Body of pancreas (tissue), 4 donors: ENCODE measurements at regions not wholly inside any gene's neighbourhood (a gene's known extent, or its start where the extent isn't known, plus 50 kb on each side); places are given as distances from the start of the nearest gene placed in this dataset.

ENCODE experiments used
- ATAC-seq: fragments of 150-250 bp; one replicate; pipeline ENCODE4 v1.9.1; 2016
- DNase-seq, 4 donors: peaks; one replicate each; pipeline ENCODE4 v3.0.0-alpha.2; 2019
- H3K27ac ChIP-seq, 4 donors: fragments of 200-600 bp; sonication (generic); 1 replicate in 3 of 4; 2 replicates in 1 of 4; pipeline versions ENCODE4 v1.5.1 to v1.6.1; 2016 to 2019; ENCODE audit warnings: mild to moderate bottlenecking in 1 of 4, mixed read lengths in 1 of 4, moderate library complexity in 1 of 4
- H3K27me3 ChIP-seq, 2 donors: fragments of 200-600 bp; sonication (generic); one replicate each; pipeline ENCODE4 v1.6.0; 2016; ENCODE audit warnings: mild to moderate bottlenecking in 1 of 2
- H3K36me3 ChIP-seq, 2 donors: fragments of 200-600 bp; sonication (generic); replicated peaks in 1 of 2; 2 replicates each; pipeline ENCODE4 v1.5.1; 2016; ENCODE audit warnings: low read depth in 2 of 2; ENCODE audit not compliant: insufficient read depth in 1 of 2
- H3K4me1 ChIP-seq: fragments of 200-600 bp; sonication (generic); one replicate; pipeline ENCODE4 v1.6.0; 2016
- H3K4me3 ChIP-seq, 2 donors: fragments of 200-600 bp; sonication (generic); 1 replicate in 1 of 2; 2 replicates in 1 of 2; pipeline ENCODE4 v1.5.1; 2016 to 2019
- H3K9me3 ChIP-seq, 3 donors: fragments of 200-600 bp; sonication (generic); 1 replicate in 2 of 3; 2 replicates in 1 of 3; pipeline ENCODE4 v1.5.1; 2016
- CTCF ChIP-seq, 7 experiments: fragments of 450-650 bp in 4 of 7; fragments of 200-600 bp in 3 of 7; sonication (generic) in 3 of 7; IDR thresholded peaks; one replicate each; pipeline ENCODE4 v1.5.1; 2016 to 2019; ENCODE audit warnings: antibody characterized with exemption in 7 of 7
- POLR2A ChIP-seq, 3 donors: fragments of 450-650 bp; IDR thresholded peaks; one replicate each; pipeline ENCODE4 v1.6.1; 2016; ENCODE audit warnings: antibody characterized with exemption in 3 of 3, mild to moderate bottlenecking in 2 of 3
- WGBS, 2 donors: methylation state at CpG; one replicate each; pipeline ENCODE4 v1.1.5; 2017; 5-methylcytosine and 5-hydroxymethylcytosine counted together
- intact Hi-C: fragments of 100-400 bp; cut with DNase I; formaldehyde crosslinking; loops from one replicate; pipeline ENCODE4 v1.15.1; 2023

GRCh38 chr3:154786724-154787123 lies 293.4 kb upstream of the MME start:
- H3K4me3 ChIP-seq: no peak overlapping the region
- 34 to 54% methylated on average over 1 of the region's 1 CpG for WGBS, 2 donors
- H3K27ac ChIP-seq: no peak overlapping the region
- ATAC-seq (no peak), DNase-seq (no peak)
- intact Hi-C loops: no loop called here
- no peaks in the 10 kb centered on the region for H3K36me3 ChIP-seq
- H3K9me3 ChIP-seq: no peaks in the 10 kb centered on the region
- TF ChIP-seq POLR2A (IDR thresholded peaks at IDR 0.05) (no peak), CTCF (IDR thresholded peaks at IDR 0.05) (no peak)
- no peaks in the 10 kb centered on the region for H3K27me3 ChIP-seq
- H3K4me1 ChIP-seq: no peaks in the 10 kb centered on the region

GRCh38 chr3:154783521-154783931 lies 296.6 kb upstream of the MME start:
- H3K27ac ChIP-seq: peak overlapping the region in 1 of 4 donors; percentile 50
- DNase-seq (no peak), ATAC-seq (no peak)
- no peaks in the 10 kb centered on the region for H3K9me3 ChIP-seq
- WGBS, 2 donors: 48% methylated on average over 4 of the region's 4 CpGs
- H3K36me3 ChIP-seq: no peaks in the 10 kb centered on the region
- intact Hi-C loops: no loop called here
- H3K4me1 ChIP-seq: no peaks in the 10 kb centered on the region
- no peak overlapping the region for H3K4me3 ChIP-seq
- TF ChIP-seq CTCF (IDR thresholded peaks at IDR 0.05): no peak
- TF ChIP-seq POLR2A (IDR thresholded peaks at IDR 0.05): no peak
- H3K27me3 ChIP-seq: no peaks in the 10 kb centered on the region

GRCh38 chr3:154783061-154783460 lies 297.1 kb upstream of the MME start:
- peak in 1 of 4 donors; percentile 11 for DNase-seq
- 67 to 78% methylated on average over 3 of the region's 3 CpGs for WGBS, 2 donors
- no peak for TF ChIP-seq CTCF (IDR thresholded peaks at IDR 0.05)
- no peak for TF ChIP-seq POLR2A (IDR thresholded peaks at IDR 0.05)
- ATAC-seq: no peak
- Histone ChIP-seq H3K27me3 (no peaks in the 10 kb centered on the region), H3K4me3 (no peak overlapping the region), H3K4me1 (no peaks in the 10 kb centered on the region), H3K27ac (peak overlapping the region in 1 of 4 donors; percentile 50), H3K9me3 (no peaks in the 10 kb centered on the region), H3K36me3 (no peaks in the 10 kb centered on the region)
- intact Hi-C loops: no loop called here

- 54 to 55% methylated on average over 2 of the region's 2 CpGs for WGBS, 2 donors
- ATAC-seq: no peak
Measured at GRCh38 chr3:154782151-154782550, 298.0 kb upstream of the MME start.

More at GRCh38 chr3:154782151-154782550, 298.0 kb upstream of the MME start:
- intact Hi-C loops: no loop called here
- Histone ChIP-seq H3K4me3 (no peak overlapping the region), H3K4me1 (no peaks in the 10 kb centered on the region), H3K36me3 (no peaks in the 10 kb centered on the region), H3K27me3 (no peaks in the 10 kb centered on the region), H3K9me3 (no peaks in the 10 kb centered on the region), H3K27ac (no peak overlapping the region)
- no peak for DNase-seq
- TF ChIP-seq CTCF (IDR thresholded peaks at IDR 0.05) (no peak), POLR2A (IDR thresholded peaks at IDR 0.05) (no peak)
